KMS-11 (cell line): ENCODE measurements at regions not wholly inside any gene's neighbourhood (a gene's known extent, or its start where the extent isn't known, plus 50 kb on each side); places are given as distances from the start of the nearest gene placed in this dataset.
"Not testable (repeated sequence)": the region's sequence is repeated elsewhere in the genome, so short reads cannot be mapped to it uniquely, and the experiment has no call there.

Experiments
- H2AFZ ChIP-seq: fragments of 200-600 bp; sonication (generic); 2 replicates; pipeline ENCODE4 v1.6.1; 2016; ENCODE audit warnings: antibody characterized with exemption, mixed run types, low read depth
- H3K27ac ChIP-seq: fragments of 200-600 bp; sonication (generic); 2 replicates; pipeline ENCODE4 v1.6.1; 2016; ENCODE audit warnings: mild to moderate bottlenecking, mixed run types
- H3K27me3 ChIP-seq: fragments of 200-600 bp; sonication (generic); 2 replicates; pipeline ENCODE4 v1.6.1; 2017; ENCODE audit warnings: mild to moderate bottlenecking, low read depth, mixed run types, moderate library complexity; ENCODE audit not compliant: insufficient read depth
- H3K36me3 ChIP-seq: fragments of 200-600 bp; sonication (generic); 2 replicates; pipeline ENCODE4 v1.6.1; 2017; ENCODE audit warnings: mild to moderate bottlenecking, mixed run types; ENCODE audit not compliant: insufficient read depth
- H3K4me1 ChIP-seq: fragments of 200-600 bp; sonication (generic); 2 replicates; pipeline ENCODE4 v1.6.1; 2016; ENCODE audit warnings: mild to moderate bottlenecking, low read depth, mixed run types; ENCODE audit not compliant: poor library complexity, severe bottlenecking
- H3K4me2 ChIP-seq: fragments of 200-600 bp; sonication (generic); 2 replicates; pipeline ENCODE4 v1.7.0; 2016; ENCODE audit warnings: mild to moderate bottlenecking, mixed run types
- H3K4me3 ChIP-seq: fragments of 200-600 bp; sonication (generic); IDR thresholded peaks from 2 replicates; pipeline ENCODE4 v1.6.1; 2017; ENCODE audit warnings: low read depth, low read length, mixed read lengths; ENCODE audit not compliant: insufficient read depth
- H3K79me2 ChIP-seq: fragments of 200-600 bp; sonication (generic); 2 replicates; pipeline ENCODE4 v1.6.1; 2016; ENCODE audit warnings: low read depth, mixed run types; ENCODE audit not compliant: insufficient read depth
- H3K9ac ChIP-seq: fragments of 200-600 bp; sonication (generic); 2 replicates; pipeline ENCODE4 v1.6.1; 2016; ENCODE audit warnings: mild to moderate bottlenecking, mixed run types
- H4K20me1 ChIP-seq: fragments of 200-600 bp; sonication (generic); 2 replicates; pipeline ENCODE4 v1.6.1; 2016; ENCODE audit warnings: mild to moderate bottlenecking, mixed run types; ENCODE audit not compliant: insufficient read depth
- TF ChIP-seq, protein P1 (sequence below): fragments of 200-600 bp; sonication (generic); conservative IDR thresholded peaks from 2 replicates; pipeline ENCODE4 v1.6.1; 2017; ENCODE audit warnings: low read depth, mild to moderate bottlenecking, antibody characterized with exemption, low read length, moderate library complexity, mixed read lengths

DNA sequence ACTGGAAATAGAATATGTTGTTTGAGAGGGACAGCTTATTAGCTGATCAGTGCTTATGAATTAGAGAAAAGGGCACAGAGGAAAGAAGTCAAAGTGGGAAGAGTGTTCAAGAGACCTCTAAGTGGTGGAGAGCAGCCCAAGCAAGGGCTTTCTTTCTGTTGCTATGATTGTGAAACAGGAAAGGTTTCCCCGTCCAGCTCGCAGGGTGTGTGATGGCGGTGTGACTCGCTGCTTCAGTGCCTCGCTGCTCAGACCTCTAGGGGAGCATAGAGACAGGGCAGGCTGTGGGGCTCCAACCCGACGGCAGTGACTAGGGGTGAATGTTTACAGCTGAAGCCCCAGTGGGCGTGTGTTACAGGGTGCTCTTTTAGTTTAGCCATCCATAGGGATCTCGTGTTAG is 166.5 kb upstream of the COPS8 start:
- Histone ChIP-seq H3K4me3 (no peak overlapping the region), H3K9ac (no peak overlapping the region), H3K36me3 (no peaks in the 10 kb centered on the region), H2AFZ (no peak overlapping the region), H3K4me2 (no peak overlapping the region), H3K4me1 (no peaks in the 10 kb centered on the region), H3K27ac (no peak overlapping the region), H3K79me2 (no peaks in the 10 kb centered on the region), H3K27me3 (no peaks in the 10 kb centered on the region), H4K20me1 (no peaks in the 10 kb centered on the region)
- TF ChIP-seq, protein P1, sequence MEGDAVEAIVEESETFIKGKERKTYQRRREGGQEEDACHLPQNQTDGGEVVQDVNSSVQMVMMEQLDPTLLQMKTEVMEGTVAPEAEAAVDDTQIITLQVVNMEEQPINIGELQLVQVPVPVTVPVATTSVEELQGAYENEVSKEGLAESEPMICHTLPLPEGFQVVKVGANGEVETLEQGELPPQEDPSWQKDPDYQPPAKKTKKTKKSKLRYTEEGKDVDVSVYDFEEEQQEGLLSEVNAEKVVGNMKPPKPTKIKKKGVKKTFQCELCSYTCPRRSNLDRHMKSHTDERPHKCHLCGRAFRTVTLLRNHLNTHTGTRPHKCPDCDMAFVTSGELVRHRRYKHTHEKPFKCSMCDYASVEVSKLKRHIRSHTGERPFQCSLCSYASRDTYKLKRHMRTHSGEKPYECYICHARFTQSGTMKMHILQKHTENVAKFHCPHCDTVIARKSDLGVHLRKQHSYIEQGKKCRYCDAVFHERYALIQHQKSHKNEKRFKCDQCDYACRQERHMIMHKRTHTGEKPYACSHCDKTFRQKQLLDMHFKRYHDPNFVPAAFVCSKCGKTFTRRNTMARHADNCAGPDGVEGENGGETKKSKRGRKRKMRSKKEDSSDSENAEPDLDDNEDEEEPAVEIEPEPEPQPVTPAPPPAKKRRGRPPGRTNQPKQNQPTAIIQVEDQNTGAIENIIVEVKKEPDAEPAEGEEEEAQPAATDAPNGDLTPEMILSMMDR, result no peak

DNA sequence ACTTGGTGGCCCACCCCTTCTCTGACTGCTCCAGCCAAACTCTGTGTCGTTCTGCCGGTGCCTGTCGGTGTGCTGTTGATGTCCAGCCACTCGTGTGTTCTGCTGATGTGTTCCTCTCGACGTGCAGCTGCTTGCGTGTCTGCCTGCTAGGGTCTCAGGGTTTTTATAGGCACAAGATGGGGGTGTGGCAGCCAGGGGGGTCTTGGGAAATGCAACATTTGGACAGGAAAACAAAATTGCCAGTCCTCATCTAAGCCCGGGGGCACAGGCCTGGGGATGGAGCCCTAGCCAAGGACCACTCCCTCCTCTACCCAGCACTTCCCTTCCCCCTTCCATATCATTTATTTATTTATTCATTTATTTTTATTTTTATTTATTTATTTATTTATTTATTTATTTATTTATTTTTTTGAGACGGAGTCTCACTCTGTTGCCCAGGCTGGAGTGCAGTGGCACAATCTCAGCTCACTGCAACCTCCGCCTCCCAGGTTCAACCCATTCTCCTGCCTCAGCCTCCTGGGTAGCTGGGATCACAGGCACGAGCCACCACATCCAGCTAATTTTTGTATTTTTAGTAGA is 165.8 kb upstream of the COPS8 start:
- not testable (repeated sequence) for H3K79me2 ChIP-seq, H3K27ac ChIP-seq, H3K4me3 ChIP-seq, H3K9ac ChIP-seq, H2AFZ ChIP-seq, H4K20me1 ChIP-seq, H3K36me3 ChIP-seq, H3K4me1 ChIP-seq, H3K27me3 ChIP-seq, H3K4me2 ChIP-seq

DNA sequence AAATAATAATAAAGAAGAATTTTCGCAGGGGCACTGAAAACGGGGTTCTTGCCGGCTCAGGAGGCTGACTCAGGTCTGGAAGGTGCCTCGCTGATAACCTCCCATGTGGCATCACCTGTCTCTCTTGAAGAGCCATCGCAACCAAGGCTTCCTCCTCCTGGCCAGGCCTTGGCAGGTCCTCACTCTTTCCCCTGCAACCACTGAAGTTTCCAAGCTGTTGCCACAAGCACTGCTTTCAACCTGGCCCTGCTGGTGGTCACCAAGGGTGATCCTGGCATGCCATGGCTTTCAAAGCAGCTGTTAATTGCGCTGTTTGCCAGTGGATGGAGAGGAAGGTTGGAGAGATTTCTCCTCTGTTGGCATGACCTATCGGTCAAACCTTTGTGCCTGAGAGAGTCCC is 163.6 kb upstream of the COPS8 start:
- H3K4me1 ChIP-seq, result no peaks in the 10 kb centered on the region
- H4K20me1 ChIP-seq, result no peaks in the 10 kb centered on the region
- H3K9ac ChIP-seq, result no peak overlapping the region
- H3K4me3 ChIP-seq, result no peak overlapping the region
- no peaks in the 10 kb centered on the region for H3K36me3 ChIP-seq
- no peak overlapping the region for H3K4me2 ChIP-seq
- H2AFZ ChIP-seq, result no peak overlapping the region
- H3K27me3 ChIP-seq, result no peaks in the 10 kb centered on the region
- TF ChIP-seq, protein P1, result no peak
- H3K27ac ChIP-seq, result no peak overlapping the region
- no peaks in the 10 kb centered on the region for H3K79me2 ChIP-seq

DNA sequence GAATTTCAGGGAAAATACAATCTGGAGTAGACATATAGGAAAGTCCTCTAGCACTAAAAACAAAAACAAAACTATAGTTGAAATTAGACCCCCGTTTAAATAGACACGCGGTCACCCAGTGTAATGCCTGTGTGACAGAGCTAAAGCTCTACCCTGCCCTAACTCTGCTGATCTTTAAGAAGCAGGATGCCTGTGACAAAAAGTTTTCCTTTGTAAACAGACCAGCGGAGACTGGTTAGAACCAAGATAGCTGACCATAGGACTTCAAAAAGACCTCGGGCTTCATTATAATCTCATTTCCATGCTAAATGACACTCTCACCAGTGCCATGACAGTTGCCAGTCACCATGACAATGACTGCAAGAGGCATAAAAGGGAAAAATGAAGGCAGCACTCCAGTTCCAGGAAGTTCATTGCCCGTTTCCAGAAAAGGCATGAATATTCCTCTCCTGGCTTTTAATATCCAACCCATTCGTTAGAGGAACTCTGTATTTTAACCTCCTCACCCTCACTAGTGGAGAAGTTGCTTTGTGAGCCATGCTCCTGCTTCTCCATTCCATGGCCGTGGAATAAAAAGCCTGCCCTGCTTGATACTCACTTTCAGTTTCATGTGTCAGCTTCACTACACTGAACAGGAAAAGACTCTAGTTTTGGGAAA is 157.2 kb upstream of the COPS8 start:
- Histone ChIP-seq H2AFZ (peak overlapping the region; percentile 30; the same call in 1 of the 2 replicates), H3K4me2 (no peak overlapping the region), H3K4me3 (no peak overlapping the region)

More for the DNA sequence above, 157.2 kb upstream of the COPS8 start:
- TF ChIP-seq, protein P1, result no peak
- no peaks in the 10 kb centered on the region for H3K79me2 ChIP-seq
- H3K4me1 ChIP-seq, result no peaks in the 10 kb centered on the region
- H3K27ac ChIP-seq, result no peak overlapping the region
- H3K36me3 ChIP-seq, result no peaks in the 10 kb centered on the region
- H4K20me1 ChIP-seq, result no peaks in the 10 kb centered on the region
- H3K27me3 ChIP-seq, result no peaks in the 10 kb centered on the region
- no peak overlapping the region for H3K9ac ChIP-seq
